ACHN (cell line): ENCODE measurements at regions not wholly inside any gene's neighbourhood (a gene's known extent, or its start where the extent isn't known, plus 50 kb on each side); places are given as distances from the start of the nearest gene placed in this dataset.
A peak's percentile ranks its signal among the peaks of the same experiment; 100 is the strongest.

Source experiments
- DNase-seq: peaks from one replicate; pipeline ENCODE4 v3.0.0-alpha.2; 2015
- in situ Hi-C: cut with HindIII; loops from 2 replicates; pipeline ENCODE4 v1.10.0; 2017; ENCODE audit warnings: low sequenced_read_pairs, low pct_ligation_motif_present, low pct_unique_long_range_greater_than_20kb

GRCh38 chr3:76436894-76437293 lies 603.0 kb upstream of the ROBO2 start:
- no peak for DNase-seq
- in situ Hi-C loops = no loop called here

DNA sequence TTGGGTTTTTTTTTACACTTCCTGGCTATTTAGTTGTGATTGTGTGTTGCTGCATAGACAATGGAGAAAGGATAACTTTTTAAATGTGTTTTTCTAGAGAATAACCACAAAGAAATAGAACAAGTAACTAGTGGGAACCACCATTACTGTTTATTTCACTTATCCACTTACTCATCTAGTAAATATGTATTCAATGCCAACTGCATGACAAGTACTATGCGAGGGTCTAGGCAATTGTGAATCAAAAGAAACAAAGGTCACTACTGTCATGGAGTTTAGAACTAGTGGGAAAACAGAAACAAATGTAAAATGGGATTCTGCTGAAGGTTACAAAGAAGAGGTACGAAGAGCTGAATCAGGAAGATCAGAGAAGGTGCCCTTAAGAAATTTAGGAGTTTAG lies 600.9 kb upstream of the ROBO2 start:
- in situ Hi-C loops = no loop called here
- DNase-seq = peak; percentile 1

DNA sequence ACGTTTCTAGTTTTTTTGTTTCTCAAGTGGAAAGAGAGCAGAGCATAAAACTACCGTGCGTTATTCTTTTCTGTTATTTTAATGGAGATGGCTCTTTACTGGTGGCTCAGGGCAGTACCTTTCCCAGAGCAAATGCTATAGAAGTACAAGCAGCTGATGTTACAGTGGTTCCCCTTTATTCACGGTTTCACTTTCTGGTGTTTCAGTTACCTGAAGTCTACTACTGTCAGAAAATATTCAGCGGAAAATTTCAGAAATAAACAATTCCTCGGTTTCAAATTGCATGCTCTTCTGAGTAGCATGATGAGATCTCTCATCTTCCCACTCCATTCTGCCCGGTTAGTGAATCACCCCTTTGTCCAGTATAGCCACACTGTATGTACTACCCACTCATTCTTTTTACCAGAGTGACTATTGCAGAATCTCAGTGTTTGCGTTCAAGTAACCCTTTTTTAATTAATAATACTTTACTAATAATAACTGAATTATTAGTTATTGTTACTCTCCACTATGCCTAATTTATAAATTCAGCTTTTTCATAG lies 597.5 kb upstream of the ROBO2 start:
- DNase-seq = no peak
- in situ Hi-C loops = no loop called here

DNA sequence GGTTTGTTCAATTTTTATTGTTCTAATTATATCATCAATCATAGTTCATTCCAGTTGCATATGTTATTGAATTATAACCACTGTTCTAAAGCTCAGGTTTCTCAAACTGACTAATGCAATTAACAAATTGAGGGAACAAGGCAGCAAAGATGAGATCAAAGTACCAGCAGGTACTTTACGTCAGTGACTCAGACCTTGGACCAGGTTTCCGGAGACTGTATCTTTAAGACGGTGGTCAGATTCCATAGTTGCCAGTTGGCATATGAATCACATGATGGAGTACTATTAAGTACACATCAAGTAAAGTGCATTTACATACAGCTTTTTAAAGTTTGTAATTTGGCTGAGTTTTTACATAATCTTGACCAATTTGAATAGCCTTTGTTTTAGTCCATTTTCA lies 583.6 kb upstream of the ROBO2 start:
- in situ Hi-C loops = no loop called here

DNA sequence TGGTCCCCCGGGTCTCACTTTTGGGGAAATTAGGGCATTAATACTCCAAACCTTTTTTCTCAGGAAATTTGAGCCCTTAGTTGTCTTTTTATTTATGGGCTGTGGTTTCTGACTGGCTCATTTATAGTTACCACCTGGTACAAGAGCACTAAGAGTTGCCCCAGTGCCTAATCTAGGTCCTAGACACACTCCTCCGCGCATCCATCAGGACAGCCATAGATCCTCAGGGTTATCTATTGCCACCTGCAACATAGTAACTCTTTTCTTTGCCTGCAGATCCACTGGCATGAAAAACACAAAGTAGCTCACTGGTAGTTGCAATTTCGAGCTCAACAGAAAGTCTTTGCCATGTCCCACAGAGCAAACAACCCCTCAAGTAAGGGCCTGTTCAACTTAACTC lies 576.4 kb upstream of the ROBO2 start:
- in situ Hi-C loops = no loop called here
- DNase-seq = no peak

More for the DNA sequence above, 583.6 kb upstream of the ROBO2 start:
- no peak for DNase-seq

- in situ Hi-C loops = no loop called here
- no peak for DNase-seq
Observed at GRCh38 chr3:76470285-76470684, 569.6 kb upstream of the ROBO2 start.

- in situ Hi-C loops = no loop called here
- DNase-seq = no peak
Observed at GRCh38 chr3:76474632-76475031, 565.3 kb upstream of the ROBO2 start.

- in situ Hi-C loops = no loop called here
- no peak for DNase-seq
Observed at GRCh38 chr3:76479161-76479650, 560.7 kb upstream of the ROBO2 start.

DNA sequence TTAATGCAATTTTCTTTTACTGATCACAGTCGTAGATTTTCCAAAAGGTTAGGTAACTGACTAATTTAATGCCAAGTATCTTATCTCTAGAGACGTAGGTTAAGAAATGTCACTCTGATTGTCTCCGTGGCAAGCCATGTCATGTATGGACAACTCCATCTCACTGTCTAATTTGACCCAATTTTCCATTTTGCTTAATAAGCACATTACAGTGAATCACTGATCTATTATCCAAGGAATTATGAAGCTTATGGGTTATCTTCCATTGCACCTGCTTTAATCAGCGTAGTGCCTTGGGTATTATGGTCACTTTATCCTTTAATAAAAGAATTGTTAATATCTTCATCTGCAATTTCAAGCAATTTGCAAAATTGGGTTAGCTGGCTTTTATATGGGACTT lies 557.4 kb upstream of the ROBO2 start:
- in situ Hi-C loops = no loop called here
- DNase-seq = no peak

GRCh38 chr3:76487446-76487845 lies 552.5 kb upstream of the ROBO2 start:
- in situ Hi-C loops = no loop called here
- no peak for DNase-seq

GRCh38 chr3:76490064-76490463 lies 549.8 kb upstream of the ROBO2 start:
- in situ Hi-C loops = no loop called here
- no peak for DNase-seq

DNA sequence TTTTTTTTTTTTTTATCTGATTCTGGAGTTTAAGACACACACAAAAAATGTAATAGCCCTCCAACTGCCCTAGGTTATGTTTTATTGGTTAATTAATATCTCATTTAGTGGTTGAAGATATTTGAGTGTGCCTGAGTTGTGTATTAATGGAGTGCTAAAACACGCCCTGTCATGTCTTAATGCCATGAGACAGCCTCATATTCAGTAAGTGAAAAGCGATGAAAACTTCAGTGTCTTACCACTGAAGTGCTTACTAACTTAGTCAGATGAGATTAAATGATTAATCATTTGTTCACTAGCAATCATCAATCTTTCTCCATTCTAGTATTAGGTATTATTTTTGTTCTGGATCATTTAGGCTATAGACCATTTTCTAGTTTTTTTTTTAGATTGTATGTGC lies 544.7 kb upstream of the ROBO2 start:
- no peak for DNase-seq
- in situ Hi-C loops = no loop called here

- in situ Hi-C loops = no loop called here
- DNase-seq = peak; percentile 78
Observed at GRCh38 chr3:76497636-76498035, 542.3 kb upstream of the ROBO2 start.

- no peak for DNase-seq
- in situ Hi-C loops = no loop called here
Observed at GRCh38 chr3:76500746-76501275, 539.1 kb upstream of the ROBO2 start.

- in situ Hi-C loops = no loop called here
- DNase-seq = no peak
Observed at GRCh38 chr3:76501315-76501714, 538.6 kb upstream of the ROBO2 start.

DNA sequence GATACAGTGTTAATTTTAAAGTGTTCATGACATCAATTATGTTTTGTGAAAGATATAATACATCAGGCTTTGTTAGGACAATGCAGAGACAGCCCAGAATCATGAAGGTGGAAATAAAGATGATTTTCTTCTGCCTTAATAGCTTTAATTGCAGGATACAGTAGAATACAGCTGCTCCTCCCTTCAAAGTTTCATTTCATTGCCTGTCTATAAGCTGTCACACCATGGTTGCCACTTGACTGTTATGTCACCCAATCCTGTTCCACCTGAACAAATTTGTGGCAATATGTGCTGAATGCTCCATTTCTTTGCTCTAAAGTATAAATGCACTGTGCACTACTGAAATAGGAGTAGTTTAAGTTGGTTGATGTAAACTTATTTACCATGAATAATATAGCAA lies 537.8 kb upstream of the ROBO2 start:
- no peak for DNase-seq
- in situ Hi-C loops = no loop called here

DNA sequence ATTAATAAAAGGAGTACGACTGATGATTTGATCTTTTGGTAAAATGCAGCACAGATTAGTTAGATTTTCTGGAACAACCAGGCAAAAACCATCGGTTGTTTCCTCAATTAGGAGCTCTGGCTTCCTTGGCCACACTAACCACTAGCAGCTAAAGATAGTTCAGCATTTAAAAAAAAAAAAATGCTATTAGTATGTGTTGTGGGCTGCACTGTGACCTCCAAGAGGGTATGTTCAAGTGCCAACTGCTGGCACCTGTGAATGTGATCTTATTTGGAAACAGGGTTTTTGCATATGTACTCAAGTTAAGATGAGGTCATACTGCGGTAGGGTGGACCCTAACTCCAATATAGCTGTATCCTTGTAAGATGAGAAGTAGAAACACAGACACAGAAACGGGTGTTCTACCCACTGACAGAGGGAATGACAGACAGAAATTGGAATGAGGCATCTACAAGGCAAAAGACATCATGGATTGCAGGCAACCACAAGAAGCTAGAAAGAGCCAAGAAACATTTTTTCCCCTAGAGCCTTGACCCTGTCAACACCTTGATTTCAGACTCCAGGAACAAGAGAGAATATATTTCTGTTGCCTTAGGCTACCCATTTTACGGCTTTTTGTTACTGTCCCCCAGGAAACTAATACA lies 534.6 kb upstream of the ROBO2 start:
- no peak for DNase-seq
- in situ Hi-C loops = no loop called here

GRCh38 chr3:76509179-76509830 lies 530.6 kb upstream of the ROBO2 start:
- DNase-seq = no peak
- in situ Hi-C loops = no loop called here

DNA sequence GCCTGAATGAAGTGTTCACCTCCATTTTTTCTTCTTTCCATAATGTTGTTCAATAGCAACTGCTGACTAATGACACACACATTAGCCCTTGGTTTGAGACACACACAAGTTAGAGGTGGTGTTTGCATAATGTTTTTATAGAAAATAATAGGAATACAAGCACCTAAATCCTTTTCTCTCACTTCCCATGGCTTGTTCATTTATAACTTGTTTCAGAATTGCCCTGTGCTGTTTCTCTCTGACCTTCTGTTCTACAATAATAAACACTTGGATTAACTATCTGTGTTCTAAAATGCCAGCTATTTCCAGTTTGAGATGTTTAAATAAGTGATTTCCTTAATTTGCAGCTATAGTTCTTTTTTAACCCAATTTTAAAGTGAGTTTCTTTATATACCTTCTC lies 525.1 kb upstream of the ROBO2 start:
- in situ Hi-C loops = no loop called here
- DNase-seq = no peak

GRCh38 chr3:76523337-76523736 lies 516.6 kb upstream of the ROBO2 start:
- no peak for DNase-seq
- in situ Hi-C loops = no loop called here
